Lower lobe of right lung (tissue), 2 donors: ENCODE measurements at regions not wholly inside any gene's neighbourhood (a gene's known extent, or its start where the extent isn't known, plus 50 kb on each side); places are given as distances from the start of the nearest gene placed in this dataset.

Experiments
- ATAC-seq, 2 donors: fragments of 200-7000 bp; cut with Tn5 transposase; one replicate each; pipeline ENCODE4 v1.9.1; 2020 to 2022; ENCODE audit warnings: mild to moderate bottlenecking in 2 of 2, moderate library complexity in 2 of 2
- DNase-seq: peaks from one replicate; pipeline ENCODE4 v3.0.0-alpha.2; 2020
- H3K27ac ChIP-seq: fragments of 200-600 bp; one replicate; pipeline ENCODE4 v1.8.0; 2022
- H3K27me3 ChIP-seq: fragments of 200-600 bp; one replicate; pipeline ENCODE4 v1.8.0; 2022; ENCODE audit warnings: low read depth
- H3K36me3 ChIP-seq: fragments of 200-600 bp; one replicate; pipeline ENCODE4 v1.8.0; 2022; ENCODE audit warnings: mild to moderate bottlenecking
- H3K4me1 ChIP-seq: fragments of 200-600 bp; one replicate; pipeline ENCODE4 v1.8.0; 2022
- H3K4me3 ChIP-seq: fragments of 200-600 bp; one replicate; pipeline ENCODE4 v1.8.0; 2022; ENCODE audit warnings: mild to moderate bottlenecking
- H3K9me3 ChIP-seq: fragments of 200-600 bp; one replicate; pipeline ENCODE4 v1.8.0; 2022
- CTCF ChIP-seq: fragments of 200-600 bp; IDR thresholded peaks from one replicate; pipeline ENCODE4 v1.8.0; 2022; ENCODE audit warnings: antibody characterized with exemption, mild to moderate bottlenecking
- intact Hi-C: fragments of 100-400 bp; cut with DNase I; formaldehyde crosslinking; loops from one replicate; pipeline ENCODE4 v1.11.0; 2022
- donor health status: DM: no; HTN: yes; CAD: no; lungs with severe emphysema.

DNA sequence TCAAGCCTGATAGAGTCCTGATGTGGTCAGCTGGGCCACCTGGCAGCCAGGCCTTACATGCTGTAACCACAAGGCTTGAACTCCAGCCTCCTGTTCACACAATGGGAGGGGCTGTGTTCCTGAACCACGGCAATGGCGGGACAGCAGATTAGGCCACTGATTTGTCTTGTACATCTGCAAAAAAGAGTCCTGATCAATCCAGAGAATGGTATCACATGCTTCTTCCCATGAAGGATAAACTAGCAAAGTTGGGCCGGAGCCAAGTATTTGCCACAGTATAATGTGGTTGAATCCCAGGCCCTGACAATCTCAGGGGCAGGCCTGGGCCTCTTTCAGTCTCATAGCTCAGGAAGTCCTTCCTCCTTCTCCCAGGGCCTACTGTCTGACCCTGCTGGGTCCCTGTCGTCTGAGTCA lies 2182.5 kb upstream of the AGA start:
- no peaks in the 10 kb centered on the region for H3K9me3 ChIP-seq
- no peaks in the 10 kb centered on the region for H3K27me3 ChIP-seq
- intact Hi-C loops = no loop called here
- DNase-seq (no peak), ATAC-seq (no peak)
- H3K4me3 ChIP-seq = no peak overlapping the region
- H3K36me3 ChIP-seq = no peaks in the 10 kb centered on the region
- TF ChIP-seq CTCF = no peak
- H3K27ac ChIP-seq = no peak overlapping the region
- no peaks in the 10 kb centered on the region for H3K4me1 ChIP-seq

GRCh38 chr4:179625406-179625805 lies 2183.2 kb upstream of the AGA start:
- intact Hi-C loops = no loop called here
- no peak for TF ChIP-seq CTCF
- ATAC-seq (no peak), DNase-seq (no peak)
- no peaks in the 10 kb centered on the region for H3K9me3 ChIP-seq
- no peak overlapping the region for H3K27ac ChIP-seq
- no peak overlapping the region for H3K4me3 ChIP-seq
- no peaks in the 10 kb centered on the region for H3K27me3 ChIP-seq
- H3K36me3 ChIP-seq = no peaks in the 10 kb centered on the region
- no peaks in the 10 kb centered on the region for H3K4me1 ChIP-seq

GRCh38 chr4:179626687-179627086 lies 2184.4 kb upstream of the AGA start:
- Histone ChIP-seq H3K36me3 (no peaks in the 10 kb centered on the region), H3K4me3 (no peak overlapping the region), H3K27me3 (no peaks in the 10 kb centered on the region), H3K4me1 (no peaks in the 10 kb centered on the region), H3K9me3 (no peaks in the 10 kb centered on the region), H3K27ac (no peak overlapping the region)
- ATAC-seq (no peak), DNase-seq (no peak)
- intact Hi-C loops = no loop called here
- TF ChIP-seq CTCF = no peak

DNA sequence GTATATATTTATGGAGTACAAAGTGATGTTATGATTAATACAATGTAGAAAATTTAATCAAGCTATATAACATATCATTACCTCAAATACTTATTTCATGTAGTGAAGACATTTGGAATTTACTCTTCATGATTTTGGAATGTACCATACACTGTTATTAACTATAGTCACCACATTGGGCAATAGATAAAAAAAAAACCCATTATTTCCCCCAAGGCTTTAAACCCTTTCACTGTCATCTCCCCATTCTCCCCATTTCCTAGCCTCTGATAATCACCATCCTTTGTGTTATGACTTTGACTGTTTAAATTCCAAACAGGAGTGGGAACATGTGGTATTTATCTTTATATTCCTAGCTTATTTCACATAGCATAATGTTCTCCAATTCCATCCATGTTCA lies 2189.1 kb upstream of the AGA start:
- H3K36me3 ChIP-seq = no peaks in the 10 kb centered on the region
- no peak overlapping the region for H3K27ac ChIP-seq
- no peaks in the 10 kb centered on the region for H3K27me3 ChIP-seq
- no peaks in the 10 kb centered on the region for H3K4me1 ChIP-seq
- intact Hi-C loops = no loop called here
- no peaks in the 10 kb centered on the region for H3K9me3 ChIP-seq
- ATAC-seq (no peak), DNase-seq (no peak)
- no peak for TF ChIP-seq CTCF
- H3K4me3 ChIP-seq = no peak overlapping the region

DNA sequence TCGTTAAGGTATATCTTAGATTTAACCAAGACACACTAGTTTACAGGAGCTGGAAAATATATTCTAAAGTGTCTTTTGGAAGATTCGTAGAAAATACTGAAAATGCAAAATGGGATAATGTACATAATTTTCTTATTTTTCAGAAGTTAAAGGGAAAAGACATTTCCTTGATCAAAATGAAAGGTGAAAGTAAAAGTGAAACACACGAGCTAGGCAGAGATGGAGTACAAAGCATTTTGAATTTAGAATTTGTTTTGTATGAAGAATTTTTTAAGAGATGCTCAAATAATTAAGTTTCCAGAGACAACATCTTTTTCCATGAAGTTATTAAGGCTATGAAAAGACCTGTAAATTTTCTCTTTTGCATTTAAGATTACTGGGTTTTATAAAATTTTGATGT lies 2192.6 kb upstream of the AGA start:
- no peaks in the 10 kb centered on the region for H3K9me3 ChIP-seq
- H3K27me3 ChIP-seq = no peaks in the 10 kb centered on the region
- ATAC-seq = no peak
- H3K4me1 ChIP-seq = no peaks in the 10 kb centered on the region
- no peak overlapping the region for H3K27ac ChIP-seq
- no peak for DNase-seq
- intact Hi-C loops = no loop called here
- TF ChIP-seq CTCF = no peak
- H3K36me3 ChIP-seq = no peaks in the 10 kb centered on the region
- H3K4me3 ChIP-seq = no peak overlapping the region

- H3K27me3 ChIP-seq = no peaks in the 10 kb centered on the region
- no peaks in the 10 kb centered on the region for H3K9me3 ChIP-seq
- no peak overlapping the region for H3K27ac ChIP-seq
- no peak for TF ChIP-seq CTCF
- ATAC-seq (no peak), DNase-seq (no peak)
- H3K36me3 ChIP-seq = no peaks in the 10 kb centered on the region
- intact Hi-C loops = no loop called here
- H3K4me1 ChIP-seq = no peaks in the 10 kb centered on the region
- H3K4me3 ChIP-seq = no peak overlapping the region
These were observed 2220.3 kb upstream of the AGA start for GRCh38 chr4:179662522-179662921.
